ENCODE measurements at regions not wholly inside any gene's neighbourhood (a gene's known extent, or its start where the extent isn't known, plus 50 kb on each side); places are given as distances from the start of the nearest gene placed in this dataset.

- TF ChIP-seq, protein P1, sequence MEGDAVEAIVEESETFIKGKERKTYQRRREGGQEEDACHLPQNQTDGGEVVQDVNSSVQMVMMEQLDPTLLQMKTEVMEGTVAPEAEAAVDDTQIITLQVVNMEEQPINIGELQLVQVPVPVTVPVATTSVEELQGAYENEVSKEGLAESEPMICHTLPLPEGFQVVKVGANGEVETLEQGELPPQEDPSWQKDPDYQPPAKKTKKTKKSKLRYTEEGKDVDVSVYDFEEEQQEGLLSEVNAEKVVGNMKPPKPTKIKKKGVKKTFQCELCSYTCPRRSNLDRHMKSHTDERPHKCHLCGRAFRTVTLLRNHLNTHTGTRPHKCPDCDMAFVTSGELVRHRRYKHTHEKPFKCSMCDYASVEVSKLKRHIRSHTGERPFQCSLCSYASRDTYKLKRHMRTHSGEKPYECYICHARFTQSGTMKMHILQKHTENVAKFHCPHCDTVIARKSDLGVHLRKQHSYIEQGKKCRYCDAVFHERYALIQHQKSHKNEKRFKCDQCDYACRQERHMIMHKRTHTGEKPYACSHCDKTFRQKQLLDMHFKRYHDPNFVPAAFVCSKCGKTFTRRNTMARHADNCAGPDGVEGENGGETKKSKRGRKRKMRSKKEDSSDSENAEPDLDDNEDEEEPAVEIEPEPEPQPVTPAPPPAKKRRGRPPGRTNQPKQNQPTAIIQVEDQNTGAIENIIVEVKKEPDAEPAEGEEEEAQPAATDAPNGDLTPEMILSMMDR (conservative IDR thresholded peaks at IDR 0.05; ENCODE audit: low read depth, low read length): no peak
- TF ChIP-seq EZH2 (IDR thresholded peaks at IDR 0.05; ENCODE audit: low read length, unreplicated experiment): no peak
Observed at GRCh38 chr9:105880517-105880916, 186.2 kb downstream of the TMEM38B start.
